HG03103 (cell line): ENCODE measurements at regions not wholly inside any gene's neighbourhood (a gene's known extent, or its start where the extent isn't known, plus 50 kb on each side); places are given as distances from the start of the nearest gene placed in this dataset.

Source experiments
- ATAC-seq: cut with Tn5 transposase; IDR thresholded peaks from one replicate; pipeline ENCODE4 v1.9.1; 2021; ENCODE audit warnings: low read depth; ENCODE audit not compliant: unreplicated experiment

- ATAC-seq = no peak
Observed at GRCh38 chr5:57559110-57559635, 76.6 kb upstream of the ACTBL2 start.

- no peak for ATAC-seq
Observed at GRCh38 chr5:57552033-57552432, 69.4 kb upstream of the ACTBL2 start.

GRCh38 chr5:57551251-57551650, 68.6 kb upstream of the ACTBL2 start:
- ATAC-seq = no peak

- ATAC-seq = no peak
Observed at GRCh38 chr5:57550132-57550531, 67.5 kb upstream of the ACTBL2 start.

- ATAC-seq = no peak
Observed at GRCh38 chr5:57549566-57549965, 67.0 kb upstream of the ACTBL2 start.

- ATAC-seq = no peak
Observed at GRCh38 chr5:57540823-57541222, 58.2 kb upstream of the ACTBL2 start.

- no peak for ATAC-seq
Observed at GRCh38 chr5:57539281-57539701, 56.7 kb upstream of the ACTBL2 start.

GRCh38 chr5:57538341-57538955, 55.8 kb upstream of the ACTBL2 start:
- ATAC-seq = no peak

- ATAC-seq = no peak
Observed at GRCh38 chr5:57537811-57538210, 55.2 kb upstream of the ACTBL2 start.

- ATAC-seq = no peak
Observed at GRCh38 chr5:57532513-57533497, 50.2 kb upstream of the ACTBL2 start.
